ENCODE measurements at regions not wholly inside any gene's neighbourhood (a gene's known extent, or its start where the extent isn't known, plus 50 kb on each side); places are given as distances from the start of the nearest gene placed in this dataset.

DNA sequence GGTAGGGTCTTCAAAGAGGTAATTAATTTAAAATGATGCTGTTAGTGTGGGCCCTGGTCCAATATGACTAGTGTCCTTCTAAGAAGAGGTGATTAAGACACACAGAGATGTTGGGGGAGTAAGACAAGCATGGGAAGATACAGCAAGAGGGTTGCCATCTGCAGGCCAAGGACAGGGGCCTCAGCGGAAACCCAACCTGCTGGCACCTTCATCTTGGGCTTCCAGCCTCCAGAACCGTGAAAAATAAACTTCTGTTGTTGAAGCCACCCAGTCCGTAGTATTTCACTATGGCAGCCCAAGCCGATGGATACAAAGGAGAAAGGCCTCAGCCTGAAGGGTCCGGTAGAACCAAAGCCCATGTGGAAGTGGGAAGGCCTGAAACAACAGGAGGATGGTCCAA is 161.7 kb upstream of the UBE2E1 start:
- Mint-ChIP-seq H3K4me1 (no peaks in the 10 kb centered on the region), H3K27me3 (peaks cover 1 to 4% of the 10 kb centered on the region in 2 donors), H3K9me3 (peaks cover 0 to 7% (median 0%) of the 10 kb centered on the region in 3 donors), H3K4me3 (no peak overlapping the region), H3K36me3 (no peaks in the 10 kb centered on the region), H3K27ac (no peak overlapping the region)
- POLR2A ChIA-PET, result no interaction called here
- Histone ChIP-seq H3K9me3 (no peaks in the 10 kb centered on the region), H3K4me3 (ENCODE audit: control insufficient read depth in 1 of 2, extremely low read depth in 1 of 2, low read length in 1 of 2) (no peak overlapping the region), H3K27me3 (replicated peaks in 1 of 2; ENCODE audit: control insufficient read depth in 2 of 2, extremely low read depth in 1 of 2, insufficient read depth in 2 of 2, low read length in 1 of 2) (peaks cover 0 to 12% of the 10 kb centered on the region in 2 experiments), H3K36me3 (ENCODE audit: control insufficient read depth in 2 of 2, extremely low read depth in 1 of 2, insufficient read depth in 1 of 2, low read length in 1 of 2) (no peaks in the 10 kb centered on the region), H3K4me1 (ENCODE audit: control insufficient read depth in 1 of 2, extremely low read depth in 1 of 2, insufficient read depth in 2 of 2, low read length in 2 of 2) (no peaks in the 10 kb centered on the region), H3K27ac (ENCODE audit: low read length) (no peak overlapping the region)
- ATAC-seq (replicated peaks in 1 of 4) (no peak), DNase-seq (no peak)
- WGBS (ENCODE audit: insufficient coverage), result 80% methylated on average over 1 of the region's 5 CpGs
- CTCF ChIA-PET, result no interaction called here

GRCh38 chr3:23644676-23645075 is 161.1 kb upstream of the UBE2E1 start:
- H3K27ac Mint-ChIP-seq, result no peak overlapping the region
- CTCF ChIA-PET, result no interaction called here
- peaks cover 4 to 7% of the 10 kb centered on the region in 2 donors for H3K27me3 Mint-ChIP-seq
- POLR2A ChIA-PET, result no interaction called here
- no peak for DNase-seq
- peaks cover 0 to 12% of the 10 kb centered on the region in 2 experiments for H3K27me3 ChIP-seq (replicated peaks in 1 of 2; ENCODE audit: control insufficient read depth in 2 of 2, extremely low read depth in 1 of 2, insufficient read depth in 2 of 2, low read length in 1 of 2)
- no peaks in the 10 kb centered on the region for H3K4me1 ChIP-seq (ENCODE audit: control insufficient read depth in 1 of 2, extremely low read depth in 1 of 2, insufficient read depth in 2 of 2, low read length in 2 of 2)
- no peaks in the 10 kb centered on the region for H3K9me3 ChIP-seq
- H3K27ac ChIP-seq (ENCODE audit: low read length), result no peak overlapping the region
- no peak for ATAC-seq (replicated peaks in 1 of 4)
- H3K36me3 ChIP-seq (ENCODE audit: control insufficient read depth in 2 of 2, extremely low read depth in 1 of 2, insufficient read depth in 1 of 2, low read length in 1 of 2), result no peaks in the 10 kb centered on the region
- no peak overlapping the region for H3K4me3 Mint-ChIP-seq
- H3K4me3 ChIP-seq (ENCODE audit: control insufficient read depth in 1 of 2, extremely low read depth in 1 of 2, low read length in 1 of 2), result no peak overlapping the region
- no peaks in the 10 kb centered on the region for H3K36me3 Mint-ChIP-seq
- no peaks in the 10 kb centered on the region for H3K4me1 Mint-ChIP-seq
- peaks cover 0 to 7% (median 0%) of the 10 kb centered on the region in 3 donors for H3K9me3 Mint-ChIP-seq
- no CpG with 5 or more reads among the region's 3 CpGs for WGBS (ENCODE audit: insufficient coverage)

- H3K4me1 Mint-ChIP-seq, result no peaks in the 10 kb centered on the region
- ATAC-seq (replicated peaks in 1 of 4) (no peak), DNase-seq (no peak)
- Histone ChIP-seq H3K4me1 (ENCODE audit: control insufficient read depth in 1 of 2, extremely low read depth in 1 of 2, insufficient read depth in 2 of 2, low read length in 2 of 2) (no peaks in the 10 kb centered on the region), H3K27ac (ENCODE audit: low read length) (no peak overlapping the region), H3K36me3 (ENCODE audit: control insufficient read depth in 2 of 2, extremely low read depth in 1 of 2, insufficient read depth in 1 of 2, low read length in 1 of 2) (no peaks in the 10 kb centered on the region), H3K27me3 (replicated peaks in 1 of 2; ENCODE audit: control insufficient read depth in 2 of 2, extremely low read depth in 1 of 2, insufficient read depth in 2 of 2, low read length in 1 of 2) (peaks cover 0 to 12% of the 10 kb centered on the region in 2 experiments), H3K4me3 (ENCODE audit: control insufficient read depth in 1 of 2, extremely low read depth in 1 of 2, low read length in 1 of 2) (no peak overlapping the region), H3K9me3 (no peaks in the 10 kb centered on the region)
- 78% methylated on average over 5 of the region's 9 CpGs for WGBS (ENCODE audit: insufficient coverage)
- no peak overlapping the region for H3K4me3 Mint-ChIP-seq
- H3K36me3 Mint-ChIP-seq, result no peaks in the 10 kb centered on the region
- ChIA-PET CTCF (interaction anchor here in 1 of 2 donors (0.6 kb wide), 1 partner anchor 154 kb away, joined by 4 read pairs; no protein-coding TSS in a partner anchor), POLR2A (no interaction called here)
- H3K9me3 Mint-ChIP-seq, result peaks cover 0 to 7% (median 0%) of the 10 kb centered on the region in 3 donors
- H3K27ac Mint-ChIP-seq, result no peak overlapping the region
- H3K27me3 Mint-ChIP-seq, result peaks cover 4 to 7% of the 10 kb centered on the region in 2 donors
Observed at GRCh38 chr3:23645533-23646183, 160.1 kb upstream of the UBE2E1 start.

- Histone ChIP-seq H3K4me1 (ENCODE audit: control insufficient read depth in 1 of 2, extremely low read depth in 1 of 2, insufficient read depth in 2 of 2, low read length in 2 of 2) (no peaks in the 10 kb centered on the region), H3K9me3 (no peaks in the 10 kb centered on the region), H3K27ac (ENCODE audit: low read length) (no peak overlapping the region), H3K27me3 (replicated peaks in 1 of 2; ENCODE audit: control insufficient read depth in 2 of 2, extremely low read depth in 1 of 2, insufficient read depth in 2 of 2, low read length in 1 of 2) (peaks cover 0 to 15% of the 10 kb centered on the region in 2 experiments), H3K36me3 (ENCODE audit: control insufficient read depth in 2 of 2, extremely low read depth in 1 of 2, insufficient read depth in 1 of 2, low read length in 1 of 2) (no peaks in the 10 kb centered on the region), H3K4me3 (ENCODE audit: control insufficient read depth in 1 of 2, extremely low read depth in 1 of 2, low read length in 1 of 2) (no peak overlapping the region)
- Mint-ChIP-seq H3K9me3 (peaks cover 0 to 7% (median 0%) of the 10 kb centered on the region in 3 donors), H3K4me3 (no peak overlapping the region), H3K4me1 (no peaks in the 10 kb centered on the region), H3K27ac (no peak overlapping the region), H3K36me3 (no peaks in the 10 kb centered on the region), H3K27me3 (peaks cover 4 to 7% of the 10 kb centered on the region in 2 donors)
- ATAC-seq (replicated peaks in 1 of 4) (no peak), DNase-seq (no peak)
- WGBS (ENCODE audit: insufficient coverage), result 80% methylated on average over 3 of the region's 8 CpGs
- ChIA-PET CTCF (interaction anchor here in 1 of 2 donors (0.6 kb wide), 1 partner anchor 153 kb away, joined by 4 read pairs; no protein-coding TSS in a partner anchor), POLR2A (no interaction called here)
Observed at GRCh38 chr3:23646184-23646920, 159.4 kb upstream of the UBE2E1 start.

DNA sequence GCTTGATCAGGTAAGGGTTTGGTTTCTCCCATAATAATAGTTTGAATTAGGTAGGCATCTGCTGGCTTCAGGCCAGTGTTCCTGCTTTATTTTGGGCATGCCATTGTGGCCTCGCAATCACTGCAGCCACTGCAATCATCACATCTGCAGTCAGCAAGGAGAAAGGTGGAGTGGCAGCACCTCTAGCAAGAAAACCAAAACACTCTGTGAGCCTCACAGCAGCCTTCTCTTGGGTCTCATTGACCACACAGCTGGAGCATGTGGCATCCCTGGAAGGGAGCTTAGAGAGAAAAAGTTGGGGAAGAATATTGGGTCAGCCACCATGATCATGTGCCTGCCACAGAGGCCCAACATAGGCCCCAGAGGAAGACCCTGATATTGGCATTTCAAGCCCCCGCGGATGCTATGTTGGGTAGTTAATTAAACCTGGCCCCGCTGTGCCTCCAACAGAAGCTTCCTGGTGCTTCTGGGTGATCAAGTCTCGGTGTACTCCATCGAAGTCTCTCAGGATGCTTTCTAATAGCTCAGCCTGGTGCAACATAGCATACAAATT is 158.0 kb upstream of the UBE2E1 start:
- DNase-seq (no peak), ATAC-seq (replicated peaks in 1 of 4) (no peak)
- Mint-ChIP-seq H3K36me3 (no peaks in the 10 kb centered on the region), H3K4me3 (no peak overlapping the region), H3K9me3 (peaks cover 0 to 4% (median 0%) of the 10 kb centered on the region in 3 donors), H3K27ac (no peak overlapping the region), H3K27me3 (peaks cover 4 to 7% of the 10 kb centered on the region in 2 donors), H3K4me1 (no peaks in the 10 kb centered on the region)
- H3K27ac ChIP-seq (ENCODE audit: low read length), result no peak overlapping the region
- H3K27me3 ChIP-seq (replicated peaks in 1 of 2; ENCODE audit: control insufficient read depth in 2 of 2, extremely low read depth in 1 of 2, insufficient read depth in 2 of 2, low read length in 1 of 2), result peaks cover 0 to 15% of the 10 kb centered on the region in 2 experiments
- H3K9me3 ChIP-seq, result no peaks in the 10 kb centered on the region
- WGBS (ENCODE audit: insufficient coverage), result 100% methylated on average over 2 of the region's 6 CpGs
- no peaks in the 10 kb centered on the region for H3K36me3 ChIP-seq (ENCODE audit: control insufficient read depth in 2 of 2, extremely low read depth in 1 of 2, insufficient read depth in 1 of 2, low read length in 1 of 2)
- ChIA-PET POLR2A (no interaction called here), CTCF (no interaction called here)
- H3K4me1 ChIP-seq (ENCODE audit: control insufficient read depth in 1 of 2, extremely low read depth in 1 of 2, insufficient read depth in 2 of 2, low read length in 2 of 2), result no peaks in the 10 kb centered on the region
- H3K4me3 ChIP-seq (ENCODE audit: control insufficient read depth in 1 of 2, extremely low read depth in 1 of 2, low read length in 1 of 2), result no peak overlapping the region

GRCh38 chr3:23648326-23648995 is 157.3 kb upstream of the UBE2E1 start:
- Histone ChIP-seq H3K4me3 (ENCODE audit: control insufficient read depth in 1 of 2, extremely low read depth in 1 of 2, low read length in 1 of 2) (no peak overlapping the region), H3K36me3 (ENCODE audit: control insufficient read depth in 2 of 2, extremely low read depth in 1 of 2, insufficient read depth in 1 of 2, low read length in 1 of 2) (no peaks in the 10 kb centered on the region), H3K27me3 (replicated peaks in 1 of 2; ENCODE audit: control insufficient read depth in 2 of 2, extremely low read depth in 1 of 2, insufficient read depth in 2 of 2, low read length in 1 of 2) (peaks cover 0 to 13% of the 10 kb centered on the region in 2 experiments), H3K4me1 (ENCODE audit: control insufficient read depth in 1 of 2, extremely low read depth in 1 of 2, insufficient read depth in 2 of 2, low read length in 2 of 2) (no peaks in the 10 kb centered on the region), H3K27ac (ENCODE audit: low read length) (no peak overlapping the region), H3K9me3 (no peaks in the 10 kb centered on the region)
- H3K4me1 Mint-ChIP-seq, result peaks cover 0 to 2% (median 0%) of the 10 kb centered on the region in 3 donors
- H3K4me3 Mint-ChIP-seq, result no peak overlapping the region
- POLR2A ChIA-PET, result no interaction called here
- CTCF ChIA-PET, result no interaction called here
- ATAC-seq (replicated peaks in 1 of 4), result no peak
- H3K27me3 Mint-ChIP-seq, result peaks cover 4 to 7% of the 10 kb centered on the region in 2 donors
- no peak overlapping the region for H3K27ac Mint-ChIP-seq
- no peak for DNase-seq
- 45% methylated on average over 3 of the region's 5 CpGs for WGBS (ENCODE audit: insufficient coverage)
- H3K9me3 Mint-ChIP-seq, result no peaks in the 10 kb centered on the region
- H3K36me3 Mint-ChIP-seq, result no peaks in the 10 kb centered on the region
